ENCODE measurements at regions not wholly inside any gene's neighbourhood (a gene's known extent, or its start where the extent isn't known, plus 50 kb on each side); places are given as distances from the start of the nearest gene placed in this dataset.

- intact Hi-C loops (cut with micrococcal nuclease), result no loop called here
- Mint-ChIP-seq H3K4me3 (no peak overlapping the region), H3K27me3 (peaks cover 3% of the 10 kb centered on the region), H3K27ac (no peak overlapping the region), H3K9me3 (no peaks in the 10 kb centered on the region), H3K4me1 (ENCODE audit: low read depth) (peaks cover 39% of the 10 kb centered on the region), H3K36me3 (ENCODE audit: low read depth) (no peaks in the 10 kb centered on the region)
- ATAC-seq, result no peak
- ChIA-PET CTCF (no interaction called here), POLR2A (interaction anchor here (1.1 kb wide), 1 partner anchor 93 kb away, joined by 4 read pairs; no protein-coding TSS in a partner anchor)
- no peak for DNase-seq
- TF ChIP-seq CTCF (IDR thresholded peaks at IDR 0.05), result no peak
Observed at GRCh38 chr2:8587251-8587791, 94.5 kb upstream of the ID2 start.

- Mint-ChIP-seq H3K27ac (peak overlapping the region; percentile 14), H3K4me3 (no peak overlapping the region), H3K36me3 (ENCODE audit: low read depth) (no peaks in the 10 kb centered on the region), H3K9me3 (no peaks in the 10 kb centered on the region), H3K27me3 (peaks cover 3% of the 10 kb centered on the region), H3K4me1 (ENCODE audit: low read depth) (peaks cover 36% of the 10 kb centered on the region)
- CTCF ChIA-PET, result no interaction called here
- no peak for TF ChIP-seq CTCF (IDR thresholded peaks at IDR 0.05)
- intact Hi-C loops (cut with micrococcal nuclease), result no loop called here
- POLR2A ChIA-PET, result interaction anchor here (1.1 kb wide), 1 partner anchor 93 kb away, joined by 4 read pairs; no protein-coding TSS in a partner anchor
- DNase-seq, result no peak
- peak; percentile 10 for ATAC-seq
Observed at GRCh38 chr2:8587920-8588830, 93.7 kb upstream of the ID2 start.

- ATAC-seq, result no peak
- no peak for TF ChIP-seq CTCF (IDR thresholded peaks at IDR 0.05)
Observed at GRCh38 chr2:8588831-8589191, 93.0 kb upstream of the ID2 start.

GRCh38 chr2:8589721-8590120 lies 92.1 kb upstream of the ID2 start:
- no peak for DNase-seq
- no peak for TF ChIP-seq CTCF (IDR thresholded peaks at IDR 0.05)
- intact Hi-C loops (cut with micrococcal nuclease), result no loop called here
- Mint-ChIP-seq H3K27ac (no peak overlapping the region), H3K4me1 (ENCODE audit: low read depth) (peaks cover 28% of the 10 kb centered on the region), H3K36me3 (ENCODE audit: low read depth) (no peaks in the 10 kb centered on the region), H3K27me3 (peaks cover 3% of the 10 kb centered on the region), H3K4me3 (no peak overlapping the region), H3K9me3 (no peaks in the 10 kb centered on the region)
- no peak for ATAC-seq
- ChIA-PET POLR2A (no interaction called here), CTCF (no interaction called here)

More at GRCh38 chr2:8588831-8589191, 93.0 kb upstream of the ID2 start:
- ChIA-PET POLR2A (no interaction called here), CTCF (no interaction called here)
- H3K27ac Mint-ChIP-seq, result no peak overlapping the region
- intact Hi-C loops (cut with micrococcal nuclease), result no loop called here
- H3K4me1 Mint-ChIP-seq (ENCODE audit: low read depth), result peaks cover 35% of the 10 kb centered on the region
- no peak for DNase-seq
- H3K27me3 Mint-ChIP-seq, result peaks cover 3% of the 10 kb centered on the region
- H3K9me3 Mint-ChIP-seq, result no peaks in the 10 kb centered on the region
- H3K36me3 Mint-ChIP-seq (ENCODE audit: low read depth), result no peaks in the 10 kb centered on the region
- no peak overlapping the region for H3K4me3 Mint-ChIP-seq

- H3K9me3 Mint-ChIP-seq, result no peaks in the 10 kb centered on the region
- ATAC-seq (no peak), DNase-seq (no peak)
- no peaks in the 10 kb centered on the region for H3K27me3 Mint-ChIP-seq
- intact Hi-C loops (cut with micrococcal nuclease), result no loop called here
- no peak for TF ChIP-seq CTCF (IDR thresholded peaks at IDR 0.05)
- peaks cover 20% of the 10 kb centered on the region for H3K4me1 Mint-ChIP-seq (ENCODE audit: low read depth)
- H3K4me3 Mint-ChIP-seq, result no peak overlapping the region
- ChIA-PET POLR2A (no interaction called here), CTCF (interaction anchor here (1.6 kb wide), 1 partner anchor 109 kb away, joined by 3 read pairs; no protein-coding TSS in a partner anchor)
- no peaks in the 10 kb centered on the region for H3K36me3 Mint-ChIP-seq (ENCODE audit: low read depth)
- no peak overlapping the region for H3K27ac Mint-ChIP-seq
Observed at GRCh38 chr2:8590938-8591337, 90.9 kb upstream of the ID2 start.
